ENCODE measurements at regions not wholly inside any gene's neighbourhood (a gene's known extent, or its start where the extent isn't known, plus 50 kb on each side); places are given as distances from the start of the nearest gene placed in this dataset.

GRCh38 chr2:81714817-81715216, 1410.3 kb upstream of the LRRTM1 start:
- intact Hi-C loops (cut with DNase I) = no loop called here

GRCh38 chr2:81706856-81707255, 1402.3 kb upstream of the LRRTM1 start:
- DNase-seq (ENCODE audit: low spot score) (no peak), ATAC-seq (no peak)
- intact Hi-C loops (cut with DNase I) = no loop called here

More at GRCh38 chr2:81714817-81715216, 1410.3 kb upstream of the LRRTM1 start:
- ATAC-seq = no peak
- DNase-seq (ENCODE audit: low spot score) = no peak

GRCh38 chr2:81703831-81704230, 1399.3 kb upstream of the LRRTM1 start:
- ATAC-seq (no peak), DNase-seq (ENCODE audit: low spot score) (no peak)
- intact Hi-C loops (cut with DNase I) = no loop called here

GRCh38 chr2:81692566-81692965, 1388.0 kb upstream of the LRRTM1 start:
- DNase-seq (ENCODE audit: low spot score) (no peak), ATAC-seq (no peak)
- intact Hi-C loops (cut with DNase I) = no loop called here

- intact Hi-C loops (cut with DNase I) = no loop called here
- DNase-seq (ENCODE audit: low spot score) = no peak
- ATAC-seq = no peak
Observed at GRCh38 chr2:81675641-81676040, 1371.1 kb upstream of the LRRTM1 start.

GRCh38 chr2:81672923-81673322, 1368.4 kb upstream of the LRRTM1 start:
- ATAC-seq (no peak), DNase-seq (ENCODE audit: low spot score) (no peak)
- intact Hi-C loops (cut with DNase I) = no loop called here

GRCh38 chr2:81672516-81672915, 1368.0 kb upstream of the LRRTM1 start:
- intact Hi-C loops (cut with DNase I) = no loop called here
- DNase-seq (ENCODE audit: low spot score) (no peak), ATAC-seq (no peak)

- DNase-seq (ENCODE audit: low spot score) (no peak), ATAC-seq (no peak)
Observed at GRCh38 chr2:81670885-81671284, 1366.3 kb upstream of the LRRTM1 start.

GRCh38 chr2:81661081-81661480, 1356.5 kb upstream of the LRRTM1 start:
- DNase-seq (ENCODE audit: low spot score) (no peak), ATAC-seq (no peak)
- intact Hi-C loops (cut with DNase I) = no loop called here

More at GRCh38 chr2:81670885-81671284, 1366.3 kb upstream of the LRRTM1 start:
- intact Hi-C loops (cut with DNase I) = no loop called here

- intact Hi-C loops (cut with DNase I) = no loop called here
- no peak for DNase-seq (ENCODE audit: low spot score)
- ATAC-seq = no peak
Observed at GRCh38 chr2:81658227-81658626, 1353.7 kb upstream of the LRRTM1 start.

GRCh38 chr2:81650048-81650971, 1345.8 kb upstream of the LRRTM1 start:
- intact Hi-C loops (cut with DNase I) = no loop called here
- ATAC-seq (no peak), DNase-seq (ENCODE audit: low spot score) (no peak)

- intact Hi-C loops (cut with DNase I) = no loop called here
- no peak for ATAC-seq
- DNase-seq (ENCODE audit: low spot score) = no peak
Observed at GRCh38 chr2:81648806-81649205, 1344.3 kb upstream of the LRRTM1 start.

GRCh38 chr2:81648370-81648769, 1343.8 kb upstream of the LRRTM1 start:
- intact Hi-C loops (cut with DNase I) = no loop called here
- DNase-seq (ENCODE audit: low spot score) = no peak
- no peak for ATAC-seq

- intact Hi-C loops (cut with DNase I) = no loop called here
Observed at GRCh38 chr2:81647715-81648230, 1343.2 kb upstream of the LRRTM1 start.

GRCh38 chr2:81645745-81646301, 1341.3 kb upstream of the LRRTM1 start:
- DNase-seq (ENCODE audit: low spot score) = no peak
- intact Hi-C loops (cut with DNase I) = no loop called here
- no peak for ATAC-seq

More at GRCh38 chr2:81647715-81648230, 1343.2 kb upstream of the LRRTM1 start:
- DNase-seq (ENCODE audit: low spot score) = no peak
- ATAC-seq = no peak

- DNase-seq (ENCODE audit: low spot score) = no peak
- intact Hi-C loops (cut with DNase I) = no loop called here
- no peak for ATAC-seq
Observed at GRCh38 chr2:81644189-81644588, 1339.6 kb upstream of the LRRTM1 start.

GRCh38 chr2:81624825-81625224, 1320.3 kb upstream of the LRRTM1 start:
- DNase-seq (ENCODE audit: low spot score) = no peak
- intact Hi-C loops (cut with DNase I) = no loop called here
- no peak for ATAC-seq

GRCh38 chr2:81600088-81600487, 1295.5 kb upstream of the LRRTM1 start:
- intact Hi-C loops (cut with DNase I) = no loop called here
- no peak for ATAC-seq
- no peak for DNase-seq (ENCODE audit: low spot score)

- intact Hi-C loops (cut with DNase I) = no loop called here
- DNase-seq (ENCODE audit: low spot score) (no peak), ATAC-seq (no peak)
Observed at GRCh38 chr2:81598453-81598852, 1293.9 kb upstream of the LRRTM1 start.

- intact Hi-C loops (cut with DNase I) = no loop called here
- DNase-seq (ENCODE audit: low spot score) = no peak
- no peak for ATAC-seq
Observed at GRCh38 chr2:81589406-81589805, 1284.9 kb upstream of the LRRTM1 start.
